Epithelial cell of esophagus (primary cell): ENCODE measurements at regions not wholly inside any gene's neighbourhood (a gene's known extent, or its start where the extent isn't known, plus 50 kb on each side); places are given as distances from the start of the nearest gene placed in this dataset.
A peak's percentile ranks its signal among the peaks of the same experiment; 100 is the strongest.
"Not testable (repeated sequence)": the region's sequence is repeated elsewhere in the genome, so short reads cannot be mapped to it uniquely, and the experiment has no call there.

Experiments
- DNase-seq: peaks from one replicate; pipeline ENCODE4 v3.0.0; 2010; ENCODE audit warnings: low read depth
- H3K4me3 ChIP-seq: 2 replicates; pipeline ENCODE4 v1.5.1; 2011; ENCODE audit warnings: mild to moderate bottlenecking, low read length, control low read depth
- TF ChIP-seq, protein P1 (sequence below): IDR thresholded peaks from 2 replicates; pipeline ENCODE4 v1.5.1; 2011; ENCODE audit warnings: low read depth, mild to moderate bottlenecking, low read length, control low read depth, inconsistent platforms; ENCODE audit not compliant: insufficient read depth; ENCODE audit errors: missing control alignments

- TF ChIP-seq, protein P1, sequence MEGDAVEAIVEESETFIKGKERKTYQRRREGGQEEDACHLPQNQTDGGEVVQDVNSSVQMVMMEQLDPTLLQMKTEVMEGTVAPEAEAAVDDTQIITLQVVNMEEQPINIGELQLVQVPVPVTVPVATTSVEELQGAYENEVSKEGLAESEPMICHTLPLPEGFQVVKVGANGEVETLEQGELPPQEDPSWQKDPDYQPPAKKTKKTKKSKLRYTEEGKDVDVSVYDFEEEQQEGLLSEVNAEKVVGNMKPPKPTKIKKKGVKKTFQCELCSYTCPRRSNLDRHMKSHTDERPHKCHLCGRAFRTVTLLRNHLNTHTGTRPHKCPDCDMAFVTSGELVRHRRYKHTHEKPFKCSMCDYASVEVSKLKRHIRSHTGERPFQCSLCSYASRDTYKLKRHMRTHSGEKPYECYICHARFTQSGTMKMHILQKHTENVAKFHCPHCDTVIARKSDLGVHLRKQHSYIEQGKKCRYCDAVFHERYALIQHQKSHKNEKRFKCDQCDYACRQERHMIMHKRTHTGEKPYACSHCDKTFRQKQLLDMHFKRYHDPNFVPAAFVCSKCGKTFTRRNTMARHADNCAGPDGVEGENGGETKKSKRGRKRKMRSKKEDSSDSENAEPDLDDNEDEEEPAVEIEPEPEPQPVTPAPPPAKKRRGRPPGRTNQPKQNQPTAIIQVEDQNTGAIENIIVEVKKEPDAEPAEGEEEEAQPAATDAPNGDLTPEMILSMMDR, result no peak
- no peak for DNase-seq
- H3K4me3 ChIP-seq, result no peak overlapping the region
Measured at GRCh38 chr10:33031815-33032653, 74.0 kb upstream of the ITGB1 start.

GRCh38 chr10:33031171-33031570 lies 73.1 kb upstream of the ITGB1 start:
- TF ChIP-seq, protein P1, result no peak
- H3K4me3 ChIP-seq, result no peak overlapping the region
- no peak for DNase-seq

GRCh38 chr10:33028515-33028914 lies 70.5 kb upstream of the ITGB1 start:
- not testable (repeated sequence) for DNase-seq

GRCh38 chr10:33027088-33027487 lies 69.1 kb upstream of the ITGB1 start:
- H3K4me3 ChIP-seq, result no peak overlapping the region
- TF ChIP-seq, protein P1, result no peak
- peak; percentile 72 for DNase-seq

More at GRCh38 chr10:33028515-33028914, 70.5 kb upstream of the ITGB1 start:
- H3K4me3 ChIP-seq, result not testable (repeated sequence)

- TF ChIP-seq, protein P1, result no peak
- H3K4me3 ChIP-seq, result no peak overlapping the region
- peak; percentile 10 for DNase-seq
Measured at GRCh38 chr10:33026422-33026821, 68.4 kb upstream of the ITGB1 start.

- H3K4me3 ChIP-seq, result no peak overlapping the region
- TF ChIP-seq, protein P1, result no peak
- DNase-seq, result no peak
Measured at GRCh38 chr10:33025910-33026309, 67.9 kb upstream of the ITGB1 start.

- no peak overlapping the region for H3K4me3 ChIP-seq
- TF ChIP-seq, protein P1, result no peak
- no peak for DNase-seq
Measured at GRCh38 chr10:33025039-33025438, 67.0 kb upstream of the ITGB1 start.
